Large intestine (tissue), 3 donors: ENCODE measurements at regions not wholly inside any gene's neighbourhood (a gene's known extent, or its start where the extent isn't known, plus 50 kb on each side); places are given as distances from the start of the nearest gene placed in this dataset.
"Not testable (repeated sequence)": the region's sequence is repeated elsewhere in the genome, so short reads cannot be mapped to it uniquely, and the experiment has no call there.

ENCODE experiments used
- DNase-seq, 2 donors: peaks; one replicate each; pipeline versions ENCODE4 v3.0.0 to v3.0.0-alpha.2; 2013
- H3K27ac ChIP-seq: one replicate; pipeline ENCODE4 v1.5.1; 2013; ENCODE audit warnings: low read length
- H3K27me3 ChIP-seq: 2 replicates; pipeline ENCODE4 v1.6.1; 2013; ENCODE audit warnings: low read length; ENCODE audit not compliant: control insufficient read depth, insufficient read depth
- H3K36me3 ChIP-seq: 2 replicates; pipeline ENCODE4 v1.6.1; 2013; ENCODE audit warnings: low read length; ENCODE audit not compliant: control insufficient read depth, insufficient read depth
- H3K4me1 ChIP-seq: one replicate; pipeline ENCODE4 v1.6.1; 2013; ENCODE audit warnings: low read length; ENCODE audit not compliant: control insufficient read depth, insufficient read depth
- H3K4me3 ChIP-seq: one replicate; pipeline ENCODE4 v1.5.1; 2013; ENCODE audit warnings: low read length
- H3K9me3 ChIP-seq: one replicate; pipeline ENCODE4 v1.6.1; 2013; ENCODE audit warnings: mild to moderate bottlenecking, low read depth, low read length, moderate library complexity; ENCODE audit not compliant: control insufficient read depth
- WGBS: methylation state at CpG from one replicate; pipeline ENCODE4 v1.1.5; 2013; ENCODE audit warnings: low lambda C conversion rate; ENCODE audit not compliant: insufficient coverage; 5-methylcytosine and 5-hydroxymethylcytosine counted together

DNA sequence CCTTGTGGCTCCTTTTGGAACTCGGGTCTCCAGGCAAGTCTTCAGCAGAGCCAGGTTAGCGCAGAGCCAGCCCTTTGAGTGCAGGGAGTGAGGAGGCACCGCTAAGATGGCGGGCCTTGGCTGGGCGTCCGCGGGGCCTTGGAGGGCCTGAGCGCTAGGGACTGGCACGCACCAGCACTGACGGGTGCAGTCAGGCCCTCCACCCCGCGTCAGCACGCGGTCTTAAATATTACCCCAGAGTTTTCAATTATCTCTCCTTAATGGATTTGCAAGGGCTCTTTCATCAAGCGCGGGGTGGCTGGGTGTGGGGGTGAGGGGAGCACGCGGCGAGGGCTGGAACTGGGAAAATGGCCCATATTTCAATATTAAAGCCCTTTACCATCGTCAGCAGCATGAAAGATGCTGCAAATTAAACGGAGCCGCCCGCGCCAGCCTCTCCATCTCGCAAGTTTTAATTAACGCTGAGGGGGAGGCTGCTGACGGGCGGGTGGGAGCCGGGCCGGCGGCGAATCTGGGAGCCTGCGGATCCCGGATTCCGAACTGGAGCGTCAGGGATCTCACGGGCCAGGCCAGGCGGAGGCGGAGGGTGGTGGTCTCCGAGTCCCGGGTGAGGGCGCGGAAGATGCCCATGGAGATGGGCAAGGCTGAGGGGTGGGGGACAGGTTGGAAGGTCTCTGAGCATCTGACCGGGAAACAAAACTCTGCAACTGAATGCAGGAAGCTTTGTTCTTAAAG lies 1690.4 kb upstream of the DEFB115 start:
- not testable (repeated sequence) for H3K4me3 ChIP-seq, H3K36me3 ChIP-seq, DNase-seq, H3K4me1 ChIP-seq, H3K27me3 ChIP-seq, H3K27ac ChIP-seq
- WGBS, result no CpG with 5 or more reads among the region's 44 CpGs
- peaks cover 11% of the 10 kb centered on the region for H3K9me3 ChIP-seq

GRCh38 chr20:29567671-29568070 lies 1689.8 kb upstream of the DEFB115 start:
- H3K4me3 ChIP-seq, H3K27me3 ChIP-seq, H3K4me1 ChIP-seq, H3K27ac ChIP-seq, DNase-seq, H3K36me3 ChIP-seq: not testable (repeated sequence)
- H3K9me3 ChIP-seq, result peaks cover 11% of the 10 kb centered on the region
- WGBS, result no CpG with 5 or more reads among the region's 23 CpGs

DNA sequence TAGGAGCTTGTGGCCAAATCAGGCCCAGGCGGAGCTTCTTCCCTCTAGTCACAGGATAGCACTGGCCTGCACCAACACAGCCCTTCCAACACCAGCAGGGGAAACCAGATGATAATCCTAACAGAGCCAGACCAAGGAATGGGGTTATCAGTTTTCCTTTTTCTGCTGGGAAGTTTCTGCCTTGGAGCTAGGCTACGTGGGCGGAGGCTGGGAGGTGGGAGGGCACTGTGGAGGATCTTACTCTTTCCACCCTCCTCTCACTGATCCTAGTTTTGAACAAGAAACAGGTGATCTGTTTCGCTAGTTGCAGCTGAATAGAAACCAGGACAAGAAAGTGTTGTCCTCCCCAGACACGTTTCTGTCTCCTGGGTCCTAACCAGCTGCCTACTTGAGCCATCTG lies 1687.3 kb upstream of the DEFB115 start:
- peaks cover 11% of the 10 kb centered on the region for H3K9me3 ChIP-seq
- WGBS, result no CpG with 5 or more reads among the region's 5 CpGs
- not testable (repeated sequence) for DNase-seq, H3K4me1 ChIP-seq, H3K36me3 ChIP-seq, H3K4me3 ChIP-seq, H3K27ac ChIP-seq, H3K27me3 ChIP-seq

- not testable (repeated sequence) for H3K27ac ChIP-seq, H3K27me3 ChIP-seq, H3K4me1 ChIP-seq, H3K9me3 ChIP-seq, DNase-seq, H3K36me3 ChIP-seq, H3K4me3 ChIP-seq
- no CpG with 5 or more reads among the region's 2 CpGs for WGBS
Observed at GRCh38 chr20:29589530-29589929, 1667.9 kb upstream of the DEFB115 start.

GRCh38 chr20:29604163-29604562 lies 1653.3 kb upstream of the DEFB115 start:
- H3K36me3 ChIP-seq, H3K4me1 ChIP-seq, H3K9me3 ChIP-seq, DNase-seq, H3K27me3 ChIP-seq, H3K27ac ChIP-seq, H3K4me3 ChIP-seq: not testable (repeated sequence)
- no CpG with 5 or more reads among the region's 1 CpG for WGBS

DNA sequence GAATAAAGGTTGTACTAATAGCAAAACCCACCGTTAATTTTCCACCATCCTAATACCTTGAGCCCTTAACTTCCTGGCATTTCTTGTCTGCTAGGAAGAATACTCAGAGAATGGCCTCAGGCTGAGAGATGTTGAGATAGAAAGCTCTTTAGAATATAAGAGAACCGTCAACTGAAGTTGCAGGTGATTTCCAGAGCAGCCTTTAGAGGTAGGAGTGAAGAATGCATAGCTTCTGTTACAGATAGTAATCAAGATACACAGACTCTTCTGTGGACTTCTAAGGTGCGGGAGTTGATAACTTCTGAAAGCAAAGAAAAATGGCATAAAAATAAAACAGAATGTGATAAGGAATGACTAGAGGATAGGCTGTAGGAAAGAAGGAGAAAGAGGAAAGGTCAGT lies 1651.3 kb upstream of the DEFB115 start:
- not testable (repeated sequence) for H3K9me3 ChIP-seq, H3K27me3 ChIP-seq, H3K4me3 ChIP-seq, H3K4me1 ChIP-seq, H3K36me3 ChIP-seq, H3K27ac ChIP-seq, DNase-seq
- WGBS, result no CpG with 5 or more reads among the region's 3 CpGs

DNA sequence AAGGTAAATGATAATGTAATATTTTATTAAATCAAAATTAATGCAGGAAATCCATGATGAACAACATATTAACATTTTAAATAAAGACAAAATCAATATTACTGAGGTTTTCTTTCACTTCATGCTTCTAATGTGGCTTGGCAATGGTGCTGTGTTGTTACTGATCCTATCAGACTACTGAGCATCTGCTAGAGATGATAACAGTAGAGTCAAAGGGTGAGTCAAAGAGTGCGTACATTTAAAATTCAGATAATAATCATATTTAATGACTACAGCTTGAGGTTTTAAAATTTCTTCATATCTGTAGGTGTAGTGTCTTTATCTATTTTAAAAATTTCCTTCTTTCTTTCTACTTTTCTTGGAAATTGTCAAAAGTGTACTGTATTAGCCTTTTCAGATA lies 1628.1 kb upstream of the DEFB115 start:
- not testable (repeated sequence) for H3K9me3 ChIP-seq, H3K27ac ChIP-seq, H3K4me3 ChIP-seq, DNase-seq, H3K27me3 ChIP-seq, H3K36me3 ChIP-seq, H3K4me1 ChIP-seq
- no CpG with 5 or more reads among the region's 1 CpG for WGBS
